ENCODE measurements at regions not wholly inside any gene's neighbourhood (a gene's known extent, or its start where the extent isn't known, plus 50 kb on each side); places are given as distances from the start of the nearest gene placed in this dataset.

- TF ChIP-seq KMT2A (CRISPR knock-in tag; IDR thresholded peaks at IDR 0.05) (no peak), RCOR2 (CRISPR knock-in tag; IDR thresholded peaks at IDR 0.05) (no peak), NR2F1 (CRISPR knock-in tag; IDR thresholded peaks at IDR 0.05) (no peak), NBN (conservative IDR thresholded peaks at IDR 0.05) (no peak), ATF2 (CRISPR knock-in tag; IDR thresholded peaks at IDR 0.05) (no peak), CTCF (CRISPR knock-in tag; IDR thresholded peaks at IDR 0.05) (no peak), PCBP2 (optimal IDR thresholded peaks at IDR 0.05; ENCODE audit: low read depth, low read length, poor library complexity, severe bottlenecking) (no peak)
Observed at GRCh38 chr10:131556061-131556896, 244.8 kb upstream of the TCERG1L start.
